MCF 10A (cell line): ENCODE measurements at regions not wholly inside any gene's neighbourhood (a gene's known extent, or its start where the extent isn't known, plus 50 kb on each side); places are given as distances from the start of the nearest gene placed in this dataset.

ENCODE experiments used
- BruUV-seq: library from RNA; stranded (reverse); fragments of 400-500 nt; replicated peaks from 2 replicates; lab custom pipeline; 2021; lab: Mats Ljungman, UMichigan
- CTCF ChIA-PET: fragments of 300-600 bp; sonication (Branson Sonifier 250); formaldehyde crosslinking; extraction: SDS; loops from one replicate; lab custom pipeline; 2021; ENCODE audit warnings: antibody characterized with exemption, inconsistent platforms; lab: Yijun Ruan, JAX
- POLR2A ChIA-PET: fragments of 300-600, 350-650 bp; sonication (Branson Sonifier 250); formaldehyde crosslinking; extraction: SDS; loops from one replicate; lab custom pipeline; 2020; ENCODE audit warnings: antibody characterized with exemption, inconsistent platforms; lab: Yijun Ruan, JAX
- DNase-seq: peaks from one replicate; pipeline ENCODE4 v3.0.0-alpha.2; 2018; ENCODE audit not compliant: unreplicated experiment
- H3K27ac Mint-ChIP-seq: one replicate; pipeline ENCODE4 v1.8.0; 2022; ENCODE audit warnings: mild to moderate bottlenecking, low read depth, mixed read lengths; ENCODE audit not compliant: unreplicated experiment
- H3K27me3 Mint-ChIP-seq: one replicate; pipeline ENCODE4 v1.8.0; 2022; ENCODE audit warnings: mixed read lengths; ENCODE audit not compliant: insufficient read depth, unreplicated experiment
- H3K36me3 Mint-ChIP-seq: one replicate; pipeline ENCODE4 v1.8.0; 2022; ENCODE audit warnings: mild to moderate bottlenecking, moderate library complexity, mixed read lengths; ENCODE audit not compliant: insufficient read depth, unreplicated experiment
- H3K4me1 Mint-ChIP-seq: one replicate; pipeline ENCODE4 v1.8.0; 2022; ENCODE audit warnings: mixed read lengths; ENCODE audit not compliant: insufficient read depth, unreplicated experiment
- H3K4me3 Mint-ChIP-seq: one replicate; pipeline ENCODE4 v1.8.0; 2022; ENCODE audit warnings: mild to moderate bottlenecking, moderate library complexity, mixed read lengths; ENCODE audit not compliant: unreplicated experiment
- H3K9me3 Mint-ChIP-seq: one replicate; pipeline ENCODE4 v1.8.0; 2022; ENCODE audit warnings: mixed read lengths; ENCODE audit not compliant: unreplicated experiment
- CTCF ChIP-seq: fragments of 200-600 bp; IDR thresholded peaks from one replicate; pipeline ENCODE4 v1.8.0; 2022; ENCODE audit warnings: antibody characterized with exemption, mild to moderate bottlenecking; ENCODE audit not compliant: unreplicated experiment
- intact Hi-C: fragments of 100-400 bp; cut with micrococcal nuclease; formaldehyde crosslinking; loops from 2 replicates; pipeline ENCODE4 v1.14.1; 2022

- intact Hi-C loops = no loop called here
- TF ChIP-seq CTCF = no peak
These were observed 92.4 kb upstream of the EYS start for GRCh38 chr6:65799389-65799788.

DNA sequence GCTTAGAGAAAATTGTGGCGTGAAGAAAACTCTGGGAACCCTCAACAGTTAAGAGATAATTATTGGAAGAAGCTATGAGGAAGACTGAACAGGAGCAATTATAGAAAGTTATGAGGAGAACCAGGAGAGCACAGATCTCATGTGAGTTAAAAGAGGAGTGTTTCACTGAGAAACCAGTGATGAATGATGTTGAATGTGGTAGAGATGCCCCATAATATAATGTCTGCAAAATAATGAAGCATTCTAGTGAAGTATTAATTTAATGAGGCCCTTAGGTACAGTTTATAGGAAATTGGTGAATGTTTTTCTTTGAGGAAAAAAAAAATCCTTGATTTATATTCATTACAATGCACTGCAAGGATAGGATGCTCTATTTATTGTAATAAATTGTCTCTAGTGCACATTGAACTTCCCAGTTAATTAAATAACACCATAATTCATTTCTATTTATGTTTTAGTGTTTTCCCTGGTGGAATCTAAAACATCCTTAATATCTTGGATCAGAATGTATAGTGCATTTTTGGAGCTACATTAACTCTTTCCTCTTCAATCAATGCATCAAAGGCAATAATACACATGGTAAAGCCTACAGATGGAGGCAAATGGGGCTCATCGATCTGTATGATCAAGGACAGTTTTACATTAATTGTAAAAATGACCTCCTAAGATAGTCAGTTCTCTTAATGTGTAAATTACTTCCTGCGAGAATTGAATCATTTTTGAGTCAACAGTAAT, 91.4 kb upstream of the EYS start:
- no TSS peak for BruUV-seq
- Mint-ChIP-seq H3K27me3 (no peaks in the 10 kb centered on the region), H3K27ac (no peak overlapping the region), H3K9me3 (no peaks in the 10 kb centered on the region), H3K36me3 (no peaks in the 10 kb centered on the region), H3K4me1 (no peaks in the 10 kb centered on the region), H3K4me3 (no peak overlapping the region)
- POLR2A ChIA-PET = no interaction called here
- DNase-seq = no peak
- CTCF ChIA-PET = no interaction called here
- intact Hi-C loops = no loop called here
- TF ChIP-seq CTCF = no peak

More at GRCh38 chr6:65799389-65799788, 92.4 kb upstream of the EYS start:
- no peak overlapping the region for H3K4me3 Mint-ChIP-seq
- no peaks in the 10 kb centered on the region for H3K4me1 Mint-ChIP-seq
- H3K9me3 Mint-ChIP-seq = no peaks in the 10 kb centered on the region
- ChIA-PET POLR2A (interaction anchor here (0.6 kb wide), 1 partner anchor 550 kb away, joined by 3 read pairs; no protein-coding TSS in a partner anchor), CTCF (interaction anchor here (0.6 to 0.7 kb wide), 2 partner anchors 99 to 147 kb away, joined by 3 read pairs; no protein-coding TSS in a partner anchor)
- H3K36me3 Mint-ChIP-seq = no peaks in the 10 kb centered on the region
- no peaks in the 10 kb centered on the region for H3K27me3 Mint-ChIP-seq
- DNase-seq = no peak
- H3K27ac Mint-ChIP-seq = no peak overlapping the region
- BruUV-seq = no TSS peak

- BruUV-seq = no TSS peak
- H3K27ac Mint-ChIP-seq = no peak overlapping the region
- CTCF ChIA-PET = no interaction called here
These were observed 83.6 kb upstream of the EYS start for GRCh38 chr6:65790666-65791065.

DNA sequence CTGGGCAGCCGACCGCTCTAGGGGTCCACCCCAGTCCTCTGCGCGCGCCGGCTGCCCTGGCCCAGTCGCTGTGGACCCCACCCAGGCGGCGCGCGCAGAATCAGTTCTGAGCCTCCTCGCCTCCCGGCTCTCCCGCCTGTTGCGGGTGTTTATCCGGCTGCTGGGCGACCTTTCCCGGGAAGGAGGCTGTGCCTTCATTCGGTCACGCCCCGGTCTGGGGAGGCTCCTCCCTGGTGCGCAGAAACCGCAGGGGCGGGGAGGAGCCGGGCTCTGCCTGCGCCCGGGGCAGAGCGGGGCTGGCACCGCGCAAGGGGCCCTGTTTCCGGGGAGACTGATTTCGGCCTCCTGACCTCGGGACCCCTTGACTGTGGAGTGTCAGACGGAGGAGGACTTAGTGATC, 80.8 kb upstream of the EYS start:
- Mint-ChIP-seq H3K4me3 (no peak overlapping the region), H3K9me3 (no peaks in the 10 kb centered on the region)

More at GRCh38 chr6:65790666-65791065, 83.6 kb upstream of the EYS start:
- no peak for DNase-seq
- Mint-ChIP-seq H3K9me3 (no peaks in the 10 kb centered on the region), H3K4me1 (no peaks in the 10 kb centered on the region), H3K27me3 (no peaks in the 10 kb centered on the region), H3K36me3 (no peaks in the 10 kb centered on the region), H3K4me3 (no peak overlapping the region)
- POLR2A ChIA-PET = no interaction called here
- TF ChIP-seq CTCF = no peak
- intact Hi-C loops = no loop called here

More for the DNA sequence above, 80.8 kb upstream of the EYS start:
- no peak overlapping the region for H3K27ac Mint-ChIP-seq
- H3K4me1 Mint-ChIP-seq = no peaks in the 10 kb centered on the region
- no peak for TF ChIP-seq CTCF
- CTCF ChIA-PET = interaction anchor here (0.7 kb wide), 1 partner anchor 1783 kb away, joined by 3 read pairs; no protein-coding TSS in a partner anchor
- DNase-seq = no peak
- no peaks in the 10 kb centered on the region for H3K36me3 Mint-ChIP-seq
- BruUV-seq = no TSS peak
- H3K27me3 Mint-ChIP-seq = no peaks in the 10 kb centered on the region
- intact Hi-C loops = no loop called here
- POLR2A ChIA-PET = no interaction called here
